GM12878 (cell line): ENCODE measurements at regions not wholly inside any gene's neighbourhood (a gene's known extent, or its start where the extent isn't known, plus 50 kb on each side); places are given as distances from the start of the nearest gene placed in this dataset.

Source experiments
- ATAC-seq: fragments of 200-7000 bp; cut with Tn5 transposase; 3 replicates; pipeline ENCODE4 v1.9.1; 2020; ENCODE audit warnings: mild to moderate bottlenecking, moderate library complexity
- BruUV-seq: library from RNA; stranded (reverse); fragments of 400-500 nt; replicated peaks from 2 replicates; lab custom pipeline; 2021; lab: Mats Ljungman, UMichigan
- CTCF ChIA-PET: fragments of 300-600 bp; sonication (Branson Sonifier 250); formaldehyde crosslinking; extraction: SDS; loops from one replicate; lab custom pipeline; 2021; ENCODE audit warnings: inconsistent platforms; lab: Yijun Ruan, JAX
- POLR2A ChIA-PET: fragments of 350-600 bp; formaldehyde crosslinking; extraction: SDS; loops from one replicate; lab custom pipeline; 2021; ENCODE audit warnings: inconsistent platforms; lab: Charles Lee
- RAD21 ChIA-PET: fragments of 300-600 bp; sonication (Branson Sonifier 250); formaldehyde crosslinking; loops from one replicate; lab custom pipeline; 2023; ENCODE audit warnings: antibody characterized with exemption; ENCODE audit not compliant: unreplicated experiment; lab: Charles Lee
- SMC1A ChIA-PET: fragments of 300-600 bp; sonication (Branson Sonifier 250); formaldehyde crosslinking; loops from one replicate; lab custom pipeline; 2023; ENCODE audit not compliant: unreplicated experiment, uncharacterized antibody; lab: Charles Lee
- DNase-seq: peaks from one replicate; pipeline ENCODE4 v3.0.0-alpha.2; 2011; ENCODE audit warnings: low read depth, low spot score
- FAIRE-seq: peaks from 3 replicates; lab custom pipeline; 2011; peaks lifted over from hg19 to GRCh38; lab: Jason Lieb, UNC
- H2AFZ ChIP-seq: 2 replicates; pipeline ENCODE4 v1.6.0; 2011; ENCODE audit warnings: low read depth, low read length, control low read depth; ENCODE audit not compliant: control insufficient read depth
- H3K27ac ChIP-seq: 2 replicates; pipeline ENCODE4 v1.5.1; 2011; ENCODE audit warnings: control low read depth; ENCODE audit not compliant: control insufficient read depth, insufficient read depth
- H3K27me3 ChIP-seq, 2 experiments: replicated peaks in 1 of 2; 2 replicates each; pipeline versions ENCODE4 v1.6.0 to v1.6.1; 2011; ENCODE audit warnings: low read length in 1 of 2; ENCODE audit not compliant: control insufficient read depth in 2 of 2, insufficient read depth in 2 of 2
- H3K36me3 ChIP-seq, 2 experiments: 2 replicates each; pipeline ENCODE4 v1.5.1; 2011; ENCODE audit warnings: low read length in 1 of 2; ENCODE audit not compliant: control insufficient read depth in 2 of 2, insufficient read depth in 2 of 2
- H3K4me1 ChIP-seq: 2 replicates; pipeline ENCODE4 v1.6.1; 2011; ENCODE audit warnings: mild to moderate bottlenecking, low read length, moderate library complexity, mixed read lengths; ENCODE audit not compliant: control insufficient read depth, insufficient read depth
- H3K4me2 ChIP-seq: 2 replicates; pipeline ENCODE4 v1.6.0; 2011; ENCODE audit warnings: control low read depth; ENCODE audit not compliant: control insufficient read depth, insufficient read depth
- H3K4me3 ChIP-seq: fragments of 200-600 bp; sonication (generic); 2 replicates; pipeline ENCODE4 v1.5.1; 2016
- H3K79me2 ChIP-seq: 2 replicates; pipeline ENCODE4 v1.6.0; 2011; ENCODE audit warnings: low read length; ENCODE audit not compliant: control insufficient read depth, insufficient read depth
- H3K9ac ChIP-seq: 2 replicates; pipeline ENCODE4 v1.8.0; 2011; ENCODE audit warnings: low read length, control low read depth, mixed read lengths; ENCODE audit not compliant: control insufficient read depth, insufficient read depth
- H3K9me3 ChIP-seq: replicated peaks from 3 replicates; pipeline ENCODE4 v1.5.1; 2011; ENCODE audit warnings: mild to moderate bottlenecking, low read length; ENCODE audit not compliant: control insufficient read depth, insufficient read depth
- H4K20me1 ChIP-seq: 2 replicates; pipeline ENCODE4 v1.6.0; 2011; ENCODE audit not compliant: control insufficient read depth, insufficient read depth
- BHLHE40 ChIP-seq, 2 experiments: fragments of 450-650 bp in 1 of 2; IDR thresholded peaks; 2 replicates each; pipeline ENCODE4 v1.6.1; 2011 to 2017; ENCODE audit warnings: low read depth in 2 of 2, borderline replicate concordance in 1 of 2, improper control_type of control experiment in 1 of 2, low read length in 1 of 2, mild to moderate bottlenecking in 1 of 2
- BMI1 ChIP-seq: fragments of 450-650 bp; IDR thresholded peaks from 2 replicates; pipeline ENCODE4 v1.6.1; 2016; ENCODE audit warnings: mild to moderate bottlenecking, moderate library complexity, borderline replicate concordance
- EGR1 ChIP-seq, 2 experiments: IDR thresholded peaks; 1 replicate in 1 of 2; 2 replicates in 1 of 2; pipeline ENCODE4 v1.6.1; 2011 to 2012; ENCODE audit warnings: low read depth in 2 of 2, low read length in 2 of 2, borderline replicate concordance in 1 of 2, mild to moderate bottlenecking in 1 of 2, moderate library complexity in 1 of 2
- MTA3 ChIP-seq: IDR thresholded peaks from 2 replicates; pipeline ENCODE4 v1.6.1; 2012; ENCODE audit warnings: low read length, inconsistent platforms, borderline replicate concordance
- NFXL1 ChIP-seq: fragments of 450-650 bp; IDR thresholded peaks from 2 replicates; pipeline ENCODE4 v1.6.1; 2017; ENCODE audit warnings: antibody characterized with exemption, mild to moderate bottlenecking, borderline replicate concordance
- RBBP5 ChIP-seq: fragments of 200-600 bp; sonication (generic); conservative IDR thresholded peaks from 2 replicates; pipeline ENCODE4 v1.6.1; 2016
- SMC3 ChIP-seq: IDR thresholded peaks from 2 replicates; pipeline ENCODE4 v1.6.1; 2011; ENCODE audit warnings: low read length, improper control_type of control experiment, borderline replicate concordance
- TBL1XR1 ChIP-seq: IDR thresholded peaks from 2 replicates; pipeline ENCODE4 v1.6.1; 2012; ENCODE audit warnings: low read depth, low read length, improper control_type of control experiment
- ZBED1 ChIP-seq: IDR thresholded peaks from 2 replicates; pipeline ENCODE4 v1.6.1; 2016; ENCODE audit warnings: borderline replicate concordance
- ZNF24 ChIP-seq: fragments of 450-650 bp; IDR thresholded peaks from 2 replicates; pipeline ENCODE4 v1.6.1; 2017; ENCODE audit warnings: antibody characterized with exemption, mild to moderate bottlenecking
- ZSCAN29 ChIP-seq: fragments of 450-650 bp; IDR thresholded peaks from 2 replicates; pipeline ENCODE4 v1.6.1; 2017; ENCODE audit warnings: mild to moderate bottlenecking, moderate library complexity
- WGBS: methylation state at CpG from one replicate; pipeline ENCODE4 v1.1.6; 2016; ENCODE audit warnings: low lambda C conversion rate; ENCODE audit not compliant: insufficient replicate concordance, insufficient coverage; ENCODE audit errors: missing lambda C conversion rate; 5-methylcytosine and 5-hydroxymethylcytosine counted together
- in situ Hi-C: fragments of 300-500 bp; cut with MboI; formaldehyde crosslinking; loops from 9 replicates; pipeline ENCODE4 v1.14.3; 2018; ENCODE audit warnings: mixed read lengths
- intact Hi-C: fragments of 100-400 bp; cut with micrococcal nuclease; formaldehyde crosslinking; loops from one replicate; pipeline ENCODE4 v1.14.2; 2022; ENCODE audit not compliant: unreplicated experiment
- TF ChIP-seq, protein P1 (sequence below): fragments of 450-650 bp; formaldehyde crosslinking; IDR thresholded peaks from 2 replicates; pipeline ENCODE4 v1.4.0; 2020; ENCODE audit warnings: mild to moderate bottlenecking, moderate library complexity
- TF ChIP-seq, protein P2 (sequence below): fragments of 450-650 bp; IDR thresholded peaks from 2 replicates; pipeline ENCODE4 v1.6.1; 2018; ENCODE audit warnings: borderline replicate concordance, mild to moderate bottlenecking; ENCODE audit not compliant: partially characterized antibody
- TF ChIP-seq, protein P3 (sequence below): fragments of 450-650 bp; formaldehyde crosslinking; IDR thresholded peaks from 2 replicates; pipeline ENCODE4 v1.4.0; 2022; ENCODE audit warnings: mild to moderate bottlenecking, moderate library complexity

DNA sequence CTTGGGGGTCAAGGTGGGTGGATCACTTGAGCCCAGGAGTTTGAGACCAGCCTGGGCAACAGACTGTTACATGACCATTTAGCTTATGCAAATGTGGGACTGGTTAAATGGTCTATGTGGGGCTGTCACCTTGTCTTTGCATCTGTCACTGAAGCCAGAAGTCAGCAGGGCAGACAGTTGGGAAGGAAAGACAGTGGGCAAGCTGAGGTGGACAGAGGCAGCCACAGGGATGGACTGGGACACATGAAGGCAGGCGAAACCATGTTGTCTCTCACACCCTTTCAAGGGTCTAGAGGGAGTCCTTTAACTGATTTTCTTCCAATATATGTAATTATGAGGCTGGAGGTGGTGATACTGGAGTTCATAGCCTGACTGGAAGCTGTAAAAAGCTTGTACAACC, 426.4 kb downstream of the TMEM121 start:
- H3K27me3 ChIP-seq, result no peaks in the 10 kb centered on the region
- H3K4me2 ChIP-seq, result no peak overlapping the region
- ChIA-PET CTCF (no interaction called here), POLR2A (no interaction called here), SMC1A (no interaction called here), RAD21 (no interaction called here)
- no peak for DNase-seq
- no peak for ATAC-seq
- no CpG with 5 or more reads among the region's 1 CpG for WGBS
- H3K79me2 ChIP-seq, result no peaks in the 10 kb centered on the region
- H3K9ac ChIP-seq, result no peak overlapping the region
- no peak overlapping the region for H3K4me3 ChIP-seq
- H3K4me1 ChIP-seq, result peaks cover 3% of the 10 kb centered on the region; the same call in 1 of the 2 replicates
- no peaks in the 10 kb centered on the region for H3K9me3 ChIP-seq
- no TSS peak for BruUV-seq
- H2AFZ ChIP-seq, result no peak overlapping the region
- intact Hi-C loops (no loop called here), in situ Hi-C loops (no loop called here)
- H3K36me3 ChIP-seq, result no peaks in the 10 kb centered on the region
- no peak for FAIRE-seq
- H4K20me1 ChIP-seq, result no peaks in the 10 kb centered on the region
- H3K27ac ChIP-seq, result no peak overlapping the region
- TF ChIP-seq MTA3, result no peak
- TF ChIP-seq, protein P1, sequence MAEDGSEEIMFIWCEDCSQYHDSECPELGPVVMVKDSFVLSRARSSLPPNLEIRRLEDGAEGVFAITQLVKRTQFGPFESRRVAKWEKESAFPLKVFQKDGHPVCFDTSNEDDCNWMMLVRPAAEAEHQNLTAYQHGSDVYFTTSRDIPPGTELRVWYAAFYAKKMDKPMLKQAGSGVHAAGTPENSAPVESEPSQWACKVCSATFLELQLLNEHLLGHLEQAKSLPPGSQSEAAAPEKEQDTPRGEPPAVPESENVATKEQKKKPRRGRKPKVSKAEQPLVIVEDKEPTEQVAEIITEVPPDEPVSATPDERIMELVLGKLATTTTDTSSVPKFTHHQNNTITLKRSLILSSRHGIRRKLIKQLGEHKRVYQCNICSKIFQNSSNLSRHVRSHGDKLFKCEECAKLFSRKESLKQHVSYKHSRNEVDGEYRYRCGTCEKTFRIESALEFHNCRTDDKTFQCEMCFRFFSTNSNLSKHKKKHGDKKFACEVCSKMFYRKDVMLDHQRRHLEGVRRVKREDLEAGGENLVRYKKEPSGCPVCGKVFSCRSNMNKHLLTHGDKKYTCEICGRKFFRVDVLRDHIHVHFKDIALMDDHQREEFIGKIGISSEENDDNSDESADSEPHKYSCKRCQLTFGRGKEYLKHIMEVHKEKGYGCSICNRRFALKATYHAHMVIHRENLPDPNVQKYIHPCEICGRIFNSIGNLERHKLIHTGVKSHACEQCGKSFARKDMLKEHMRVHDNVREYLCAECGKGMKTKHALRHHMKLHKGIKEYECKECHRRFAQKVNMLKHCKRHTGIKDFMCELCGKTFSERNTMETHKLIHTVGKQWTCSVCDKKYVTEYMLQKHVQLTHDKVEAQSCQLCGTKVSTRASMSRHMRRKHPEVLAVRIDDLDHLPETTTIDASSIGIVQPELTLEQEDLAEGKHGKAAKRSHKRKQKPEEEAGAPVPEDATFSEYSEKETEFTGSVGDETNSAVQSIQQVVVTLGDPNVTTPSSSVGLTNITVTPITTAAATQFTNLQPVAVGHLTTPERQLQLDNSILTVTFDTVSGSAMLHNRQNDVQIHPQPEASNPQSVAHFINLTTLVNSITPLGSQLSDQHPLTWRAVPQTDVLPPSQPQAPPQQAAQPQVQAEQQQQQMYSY, result no peak
- no peak for TF ChIP-seq TBL1XR1
- TF ChIP-seq BHLHE40 (IDR thresholded peaks at IDR 0.05; ENCODE audit: borderline replicate concordance in 1 of 2, low read depth in 2 of 2, low read length in 1 of 2), result no peak
- TF ChIP-seq BMI1, result no peak
- no peak for TF ChIP-seq EGR1 (IDR thresholded peaks at IDR 0.05; ENCODE audit: borderline replicate concordance in 1 of 2, low read depth in 2 of 2, low read length in 2 of 2)
- TF ChIP-seq ZBED1, result no peak
- TF ChIP-seq, protein P2, sequence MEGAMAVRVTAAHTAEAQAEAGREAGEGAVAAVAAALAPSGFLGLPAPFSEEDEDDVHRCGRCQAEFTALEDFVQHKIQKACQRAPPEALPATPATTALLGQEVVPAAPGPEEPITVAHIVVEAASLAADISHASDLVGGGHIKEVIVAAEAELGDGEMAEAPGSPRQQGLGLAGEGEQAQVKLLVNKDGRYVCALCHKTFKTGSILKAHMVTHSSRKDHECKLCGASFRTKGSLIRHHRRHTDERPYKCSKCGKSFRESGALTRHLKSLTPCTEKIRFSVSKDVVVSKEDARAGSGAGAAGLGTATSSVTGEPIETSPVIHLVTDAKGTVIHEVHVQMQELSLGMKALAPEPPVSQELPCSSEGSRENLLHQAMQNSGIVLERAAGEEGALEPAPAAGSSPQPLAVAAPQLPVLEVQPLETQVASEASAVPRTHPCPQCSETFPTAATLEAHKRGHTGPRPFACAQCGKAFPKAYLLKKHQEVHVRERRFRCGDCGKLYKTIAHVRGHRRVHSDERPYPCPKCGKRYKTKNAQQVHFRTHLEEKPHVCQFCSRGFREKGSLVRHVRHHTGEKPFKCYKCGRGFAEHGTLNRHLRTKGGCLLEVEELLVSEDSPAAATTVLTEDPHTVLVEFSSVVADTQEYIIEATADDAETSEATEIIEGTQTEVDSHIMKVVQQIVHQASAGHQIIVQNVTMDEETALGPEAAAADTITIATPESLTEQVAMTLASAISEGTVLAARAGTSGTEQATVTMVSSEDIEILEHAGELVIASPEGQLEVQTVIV, result no peak
- TF ChIP-seq, protein P3, sequence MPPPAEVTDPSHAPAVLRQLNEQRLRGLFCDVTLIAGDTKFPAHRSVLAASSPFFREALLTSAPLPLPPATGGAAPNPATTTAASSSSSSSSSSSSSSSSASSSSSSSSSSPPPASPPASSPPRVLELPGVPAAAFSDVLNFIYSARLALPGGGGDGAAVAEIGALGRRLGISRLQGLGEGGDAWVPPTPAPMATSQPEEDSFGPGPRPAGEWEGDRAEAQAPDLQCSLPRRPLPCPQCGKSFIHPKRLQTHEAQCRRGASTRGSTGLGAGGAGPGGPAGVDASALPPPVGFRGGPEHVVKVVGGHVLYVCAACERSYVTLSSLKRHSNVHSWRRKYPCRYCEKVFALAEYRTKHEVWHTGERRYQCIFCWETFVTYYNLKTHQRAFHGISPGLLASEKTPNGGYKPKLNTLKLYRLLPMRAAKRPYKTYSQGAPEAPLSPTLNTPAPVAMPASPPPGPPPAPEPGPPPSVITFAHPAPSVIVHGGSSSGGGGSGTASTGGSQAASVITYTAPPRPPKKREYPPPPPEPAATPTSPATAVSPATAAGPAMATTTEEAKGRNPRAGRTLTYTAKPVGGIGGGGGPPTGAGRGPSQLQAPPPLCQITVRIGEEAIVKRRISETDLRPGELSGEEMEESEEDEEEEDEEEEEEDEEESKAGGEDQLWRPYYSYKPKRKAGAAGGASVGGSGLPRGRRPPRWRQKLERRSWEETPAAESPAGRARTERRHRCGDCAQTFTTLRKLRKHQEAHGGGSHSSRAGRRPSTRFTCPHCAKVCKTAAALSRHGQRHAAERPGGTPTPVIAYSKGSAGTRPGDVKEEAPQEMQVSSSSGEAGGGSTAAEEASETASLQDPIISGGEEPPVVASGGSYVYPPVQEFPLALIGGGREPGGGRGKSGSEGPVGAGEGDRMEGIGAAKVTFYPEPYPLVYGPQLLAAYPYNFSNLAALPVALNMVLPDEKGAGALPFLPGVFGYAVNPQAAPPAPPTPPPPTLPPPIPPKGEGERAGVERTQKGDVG (CRISPR knock-in tag), result no peak
- TF ChIP-seq SMC3, result no peak
- TF ChIP-seq NFXL1, result no peak
- no peak for TF ChIP-seq ZNF24
- TF ChIP-seq ZSCAN29, result no peak
- TF ChIP-seq RBBP5, result no peak
